ENCODE measurements at regions not wholly inside any gene's neighbourhood (a gene's known extent, or its start where the extent isn't known, plus 50 kb on each side); places are given as distances from the start of the nearest gene placed in this dataset.

DNA sequence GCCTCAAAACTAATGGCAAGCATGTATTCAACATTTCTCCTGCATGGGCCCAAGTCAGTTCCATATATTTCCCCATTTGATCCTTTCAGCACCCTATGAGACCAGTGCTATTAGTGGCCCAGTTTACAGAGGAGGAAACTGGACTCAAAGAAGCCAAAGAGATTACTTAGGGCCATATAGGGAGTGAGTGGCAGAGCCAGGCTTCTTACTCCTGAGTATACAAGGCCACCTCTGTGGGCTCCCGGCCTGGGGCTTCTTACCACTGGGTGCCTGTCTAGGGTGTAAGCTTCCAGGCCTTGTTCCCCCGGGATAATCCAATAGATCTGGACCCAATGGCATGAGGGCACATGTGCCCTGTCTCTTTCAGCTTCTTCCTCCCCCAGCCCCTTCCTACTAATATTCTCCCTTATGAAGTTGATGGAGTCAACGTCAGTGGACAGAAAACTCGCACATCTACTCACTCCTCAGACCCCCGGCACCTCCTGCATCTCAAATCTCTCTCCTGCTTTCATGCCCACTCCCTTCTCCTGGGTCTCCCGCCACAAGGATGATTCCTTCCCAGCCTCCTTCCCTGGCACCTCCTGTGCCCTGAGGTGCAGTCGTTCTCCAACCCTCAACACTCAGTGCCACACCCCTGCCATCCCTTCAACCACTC lies 222.6 kb downstream of the ANAPC1 start:
- no peak for TF ChIP-seq EZH2 (IDR thresholded peaks at IDR 0.05; ENCODE audit: borderline replicate concordance, insufficient read depth, low read depth, low read length, poor library complexity, severe bottlenecking)
- TF ChIP-seq, protein P1, sequence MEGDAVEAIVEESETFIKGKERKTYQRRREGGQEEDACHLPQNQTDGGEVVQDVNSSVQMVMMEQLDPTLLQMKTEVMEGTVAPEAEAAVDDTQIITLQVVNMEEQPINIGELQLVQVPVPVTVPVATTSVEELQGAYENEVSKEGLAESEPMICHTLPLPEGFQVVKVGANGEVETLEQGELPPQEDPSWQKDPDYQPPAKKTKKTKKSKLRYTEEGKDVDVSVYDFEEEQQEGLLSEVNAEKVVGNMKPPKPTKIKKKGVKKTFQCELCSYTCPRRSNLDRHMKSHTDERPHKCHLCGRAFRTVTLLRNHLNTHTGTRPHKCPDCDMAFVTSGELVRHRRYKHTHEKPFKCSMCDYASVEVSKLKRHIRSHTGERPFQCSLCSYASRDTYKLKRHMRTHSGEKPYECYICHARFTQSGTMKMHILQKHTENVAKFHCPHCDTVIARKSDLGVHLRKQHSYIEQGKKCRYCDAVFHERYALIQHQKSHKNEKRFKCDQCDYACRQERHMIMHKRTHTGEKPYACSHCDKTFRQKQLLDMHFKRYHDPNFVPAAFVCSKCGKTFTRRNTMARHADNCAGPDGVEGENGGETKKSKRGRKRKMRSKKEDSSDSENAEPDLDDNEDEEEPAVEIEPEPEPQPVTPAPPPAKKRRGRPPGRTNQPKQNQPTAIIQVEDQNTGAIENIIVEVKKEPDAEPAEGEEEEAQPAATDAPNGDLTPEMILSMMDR (IDR thresholded peaks at IDR 0.05): no peak
